ENCODE measurements at regions not wholly inside any gene's neighbourhood (a gene's known extent, or its start where the extent isn't known, plus 50 kb on each side); places are given as distances from the start of the nearest gene placed in this dataset.
"Not testable (repeated sequence)": the region's sequence is repeated elsewhere in the genome, so short reads cannot be mapped to it uniquely, and the experiment has no call there.

- no peak for DNase-seq
Measured at GRCh38 chr17:70375813-70376770, 206.8 kb downstream of the KCNJ2 start.

- DNase-seq = no peak
Measured at GRCh38 chr17:70377654-70378053, 208.3 kb downstream of the KCNJ2 start.

GRCh38 chr17:70378076-70378475 is 208.7 kb downstream of the KCNJ2 start:
- no peak for DNase-seq

- DNase-seq = no peak
Measured at GRCh38 chr17:70379945-70380344, 210.6 kb downstream of the KCNJ2 start.

- DNase-seq = not testable (repeated sequence)
Measured at GRCh38 chr17:70381916-70382315, 212.6 kb downstream of the KCNJ2 start.

GRCh38 chr17:70388326-70388725 is 219.0 kb downstream of the KCNJ2 start:
- DNase-seq = no peak

GRCh38 chr17:70389232-70389757 is 220.0 kb downstream of the KCNJ2 start:
- not testable (repeated sequence) for DNase-seq

GRCh38 chr17:70390049-70390448 is 220.7 kb downstream of the KCNJ2 start:
- DNase-seq = no peak

GRCh38 chr17:70394473-70395232 is 225.3 kb downstream of the KCNJ2 start:
- no peak for DNase-seq

GRCh38 chr17:70405492-70406220 is 236.3 kb downstream of the KCNJ2 start:
- DNase-seq = no peak

- no peak for DNase-seq
Measured at GRCh38 chr17:70407506-70407905, 238.2 kb downstream of the KCNJ2 start.

- no peak for DNase-seq
Measured at GRCh38 chr17:70408768-70409167, 239.4 kb downstream of the KCNJ2 start.

- DNase-seq = no peak
Measured at GRCh38 chr17:70414300-70414699, 245.0 kb downstream of the KCNJ2 start.

- DNase-seq = no peak
Measured at GRCh38 chr17:70420861-70421445, 251.6 kb downstream of the KCNJ2 start.

- DNase-seq = no peak
Measured at GRCh38 chr17:70422862-70423261, 253.5 kb downstream of the KCNJ2 start.

GRCh38 chr17:70423562-70423961 is 254.2 kb downstream of the KCNJ2 start:
- no peak for DNase-seq

GRCh38 chr17:70426752-70427151 is 257.4 kb downstream of the KCNJ2 start:
- no peak for DNase-seq

- no peak for DNase-seq
Measured at GRCh38 chr17:70434536-70435490, 265.5 kb downstream of the KCNJ2 start.

- no peak for DNase-seq
Measured at GRCh38 chr17:70437656-70438055, 268.3 kb downstream of the KCNJ2 start.

GRCh38 chr17:70446446-70446845 is 277.1 kb downstream of the KCNJ2 start:
- DNase-seq = no peak

GRCh38 chr17:70447588-70447987 is 278.3 kb downstream of the KCNJ2 start:
- no peak for DNase-seq

Data from NCI-H526 treated with DMSO at 0.1 percent for 48 hours (cell line).